Choroid plexus epithelial cell (primary cell): ENCODE measurements at regions not wholly inside any gene's neighbourhood (a gene's known extent, or its start where the extent isn't known, plus 50 kb on each side); places are given as distances from the start of the nearest gene placed in this dataset.
"Not testable (repeated sequence)": the region's sequence is repeated elsewhere in the genome, so short reads cannot be mapped to it uniquely, and the experiment has no call there.

Experiments used
- DNase-seq: peaks from one replicate; pipeline ENCODE4 v3.0.0-alpha.2; 2010; ENCODE audit warnings: low read depth
- H3K4me3 ChIP-seq: 2 replicates; pipeline ENCODE4 v1.5.1; 2011; ENCODE audit warnings: low read depth, mild to moderate bottlenecking, control low read depth, low read length, moderate library complexity
- CTCF ChIP-seq: conservative IDR thresholded peaks from 2 replicates; pipeline ENCODE4 v1.5.1; 2011; ENCODE audit warnings: low read depth, mild to moderate bottlenecking, control low read depth, inconsistent platforms, low read length, moderate library complexity

GRCh38 chr4:33722254-33722653 lies 2522.1 kb downstream of the ARAP2 start:
- TF ChIP-seq CTCF, result no peak
- DNase-seq, result peak; percentile 95

GRCh38 chr4:33722800-33723516 lies 2521.4 kb downstream of the ARAP2 start:
- peak; percentile 16 for TF ChIP-seq CTCF
- peak; percentile 54 for DNase-seq
- H3K4me3 ChIP-seq, result no peak overlapping the region

More at GRCh38 chr4:33722254-33722653, 2522.1 kb downstream of the ARAP2 start:
- H3K4me3 ChIP-seq, result no peak overlapping the region

- H3K4me3 ChIP-seq, result no peak overlapping the region
- TF ChIP-seq CTCF, result no peak
- peak; percentile 33 for DNase-seq
These were observed 2519.6 kb downstream of the ARAP2 start for GRCh38 chr4:33724685-33725084.

- no peak overlapping the region for H3K4me3 ChIP-seq
- no peak for TF ChIP-seq CTCF
- DNase-seq, result no peak
These were observed 2518.5 kb downstream of the ARAP2 start for GRCh38 chr4:33725861-33726260.

GRCh38 chr4:33737726-33738125 lies 2506.6 kb downstream of the ARAP2 start:
- no peak for TF ChIP-seq CTCF
- DNase-seq, result no peak
- H3K4me3 ChIP-seq, result no peak overlapping the region

- DNase-seq, result no peak
- no peak for TF ChIP-seq CTCF
- no peak overlapping the region for H3K4me3 ChIP-seq
These were observed 2504.3 kb downstream of the ARAP2 start for GRCh38 chr4:33739884-33740632.

GRCh38 chr4:33740871-33741270 lies 2503.4 kb downstream of the ARAP2 start:
- not testable (repeated sequence) for DNase-seq, H3K4me3 ChIP-seq
